ENCODE measurements at regions not wholly inside any gene's neighbourhood (a gene's known extent, or its start where the extent isn't known, plus 50 kb on each side); places are given as distances from the start of the nearest gene placed in this dataset.

GRCh38 chr20:8974009-8974708 lies 94.7 kb upstream of the PLCB4 start:
- Histone ChIP-seq H3K4me3 (ENCODE audit: low read depth, low read length) (no peak overlapping the region), H3K27me3 (ENCODE audit: control insufficient read depth, insufficient read depth, low read length) (no peaks in the 10 kb centered on the region), H3K36me3 (ENCODE audit: control insufficient read depth, insufficient read depth, low read length) (no peaks in the 10 kb centered on the region)
- DNase-seq (ENCODE audit: low read depth), result no peak
- TF ChIP-seq CTCF (IDR thresholded peaks at IDR 0.05; ENCODE audit: insufficient read depth, low read length, poor library complexity, severe bottlenecking), result no peak

GRCh38 chr20:8981482-8981881 lies 87.4 kb upstream of the PLCB4 start:
- Histone ChIP-seq H3K36me3 (ENCODE audit: control insufficient read depth, insufficient read depth, low read length) (no peaks in the 10 kb centered on the region), H3K27me3 (ENCODE audit: control insufficient read depth, insufficient read depth, low read length) (no peaks in the 10 kb centered on the region), H3K4me3 (ENCODE audit: low read depth, low read length) (no peak overlapping the region)
- DNase-seq (ENCODE audit: low read depth), result no peak
- no peak for TF ChIP-seq CTCF (IDR thresholded peaks at IDR 0.05; ENCODE audit: insufficient read depth, low read length, poor library complexity, severe bottlenecking)

- Histone ChIP-seq H3K36me3 (ENCODE audit: control insufficient read depth, insufficient read depth, low read length) (no peaks in the 10 kb centered on the region), H3K4me3 (ENCODE audit: low read depth, low read length) (no peak overlapping the region), H3K27me3 (ENCODE audit: control insufficient read depth, insufficient read depth, low read length) (no peaks in the 10 kb centered on the region)
- TF ChIP-seq CTCF (IDR thresholded peaks at IDR 0.05; ENCODE audit: insufficient read depth, low read length, poor library complexity, severe bottlenecking), result no peak
- DNase-seq (ENCODE audit: low read depth), result no peak
These were observed 85.2 kb upstream of the PLCB4 start for GRCh38 chr20:8983478-8984345.

GRCh38 chr20:8986631-8987030 lies 82.3 kb upstream of the PLCB4 start:
- no peak for TF ChIP-seq CTCF (IDR thresholded peaks at IDR 0.05; ENCODE audit: insufficient read depth, low read length, poor library complexity, severe bottlenecking)
- H3K4me3 ChIP-seq (ENCODE audit: low read depth, low read length), result no peak overlapping the region
- H3K27me3 ChIP-seq (ENCODE audit: control insufficient read depth, insufficient read depth, low read length), result no peaks in the 10 kb centered on the region
- H3K36me3 ChIP-seq (ENCODE audit: control insufficient read depth, insufficient read depth, low read length), result no peaks in the 10 kb centered on the region
- no peak for DNase-seq (ENCODE audit: low read depth)

GRCh38 chr20:8990770-8991169 lies 78.1 kb upstream of the PLCB4 start:
- DNase-seq (ENCODE audit: low read depth), result no peak
- H3K4me3 ChIP-seq (ENCODE audit: low read depth, low read length), result no peak overlapping the region
- no peaks in the 10 kb centered on the region for H3K27me3 ChIP-seq (ENCODE audit: control insufficient read depth, insufficient read depth, low read length)
- H3K36me3 ChIP-seq (ENCODE audit: control insufficient read depth, insufficient read depth, low read length), result no peaks in the 10 kb centered on the region
- no peak for TF ChIP-seq CTCF (IDR thresholded peaks at IDR 0.05; ENCODE audit: insufficient read depth, low read length, poor library complexity, severe bottlenecking)
